Activated gamma-delta T cell treated with Interleukin-2 at 50 U/mL for 16 hours (primary cell): ENCODE measurements at regions not wholly inside any gene's neighbourhood (a gene's known extent, or its start where the extent isn't known, plus 50 kb on each side); places are given as distances from the start of the nearest gene placed in this dataset.

Experiments used
- DNase-seq: peaks from one replicate; pipeline ENCODE4 v3.0.0-alpha.2; 2020

GRCh38 chr9:89655990-89656657, 51.3 kb downstream of the GADD45G start:
- DNase-seq = no peak

- no peak for DNase-seq
These were observed 52.5 kb downstream of the GADD45G start for GRCh38 chr9:89657295-89657694.

DNA sequence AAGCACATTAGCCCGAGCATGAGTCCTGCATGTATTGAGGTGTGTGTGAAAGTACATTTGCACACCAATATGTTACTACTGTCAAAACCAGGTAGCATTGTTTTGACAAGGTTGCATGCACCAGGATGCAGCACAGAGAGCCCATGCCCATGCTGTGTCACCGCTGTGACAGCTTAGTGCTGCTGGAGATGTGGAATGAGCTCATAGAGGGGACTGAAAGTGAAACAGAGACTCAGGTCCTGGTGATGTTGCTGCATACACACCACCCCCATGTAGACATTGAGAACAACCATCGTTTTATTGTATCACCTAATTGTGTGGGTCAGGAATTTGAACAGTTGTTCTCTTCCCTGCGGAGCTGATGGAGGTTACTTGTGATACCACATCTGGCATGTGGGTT, 53.0 kb downstream of the GADD45G start:
- no peak for DNase-seq

- DNase-seq = no peak
These were observed 53.6 kb downstream of the GADD45G start for GRCh38 chr9:89658401-89658800.

- no peak for DNase-seq
These were observed 54.1 kb downstream of the GADD45G start for GRCh38 chr9:89658931-89659330.

DNA sequence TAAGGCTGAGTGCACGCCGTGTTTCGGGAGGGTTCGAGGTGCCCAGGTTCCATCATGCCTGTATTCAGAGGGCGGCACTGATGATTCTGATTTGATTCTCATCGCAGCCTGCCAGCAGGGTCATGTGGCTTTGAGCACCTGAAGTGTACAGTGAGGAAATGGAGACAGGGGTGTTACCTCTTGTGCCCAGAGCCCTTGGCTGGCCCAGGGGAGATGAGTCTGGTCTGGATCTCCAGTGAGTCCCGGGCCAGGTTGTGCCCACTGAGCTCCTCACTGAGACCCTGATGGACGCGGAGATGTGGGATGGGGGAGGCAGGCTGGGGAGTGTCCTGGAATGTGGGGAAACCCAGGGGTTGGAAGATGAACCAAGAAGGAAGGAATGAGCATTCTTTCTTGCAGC, 54.7 kb downstream of the GADD45G start:
- DNase-seq = no peak

- DNase-seq = no peak
These were observed 55.3 kb downstream of the GADD45G start for GRCh38 chr9:89659891-89660685.

DNA sequence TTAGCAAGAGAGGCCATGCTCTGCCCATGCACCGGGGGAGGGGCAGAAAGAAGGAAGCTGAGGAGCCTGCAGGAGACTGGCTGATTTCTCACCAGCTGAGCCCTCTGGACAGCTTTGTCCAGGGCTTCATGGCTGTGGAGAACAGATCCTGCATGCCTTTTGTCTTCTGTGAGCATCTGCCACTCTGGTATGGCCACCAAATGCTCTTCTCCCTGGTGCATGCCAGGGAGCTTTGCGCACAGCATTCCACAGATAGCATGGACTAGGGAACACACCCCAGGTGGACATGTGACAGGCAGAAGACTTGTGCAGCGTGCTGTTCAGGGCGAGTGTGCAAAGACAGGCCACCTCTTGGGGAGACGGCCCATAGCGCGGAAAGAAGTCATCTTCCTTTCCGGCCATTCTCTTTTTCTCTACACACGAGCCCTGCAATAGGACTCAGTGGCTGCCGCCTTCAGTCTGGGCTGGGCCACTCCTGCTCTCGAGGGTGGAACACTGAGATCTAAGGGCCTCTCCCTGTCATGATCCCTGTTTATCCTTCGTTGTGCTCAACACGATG, 56.7 kb downstream of the GADD45G start:
- no peak for DNase-seq

- no peak for DNase-seq
These were observed 57.3 kb downstream of the GADD45G start for GRCh38 chr9:89661956-89662717.

DNA sequence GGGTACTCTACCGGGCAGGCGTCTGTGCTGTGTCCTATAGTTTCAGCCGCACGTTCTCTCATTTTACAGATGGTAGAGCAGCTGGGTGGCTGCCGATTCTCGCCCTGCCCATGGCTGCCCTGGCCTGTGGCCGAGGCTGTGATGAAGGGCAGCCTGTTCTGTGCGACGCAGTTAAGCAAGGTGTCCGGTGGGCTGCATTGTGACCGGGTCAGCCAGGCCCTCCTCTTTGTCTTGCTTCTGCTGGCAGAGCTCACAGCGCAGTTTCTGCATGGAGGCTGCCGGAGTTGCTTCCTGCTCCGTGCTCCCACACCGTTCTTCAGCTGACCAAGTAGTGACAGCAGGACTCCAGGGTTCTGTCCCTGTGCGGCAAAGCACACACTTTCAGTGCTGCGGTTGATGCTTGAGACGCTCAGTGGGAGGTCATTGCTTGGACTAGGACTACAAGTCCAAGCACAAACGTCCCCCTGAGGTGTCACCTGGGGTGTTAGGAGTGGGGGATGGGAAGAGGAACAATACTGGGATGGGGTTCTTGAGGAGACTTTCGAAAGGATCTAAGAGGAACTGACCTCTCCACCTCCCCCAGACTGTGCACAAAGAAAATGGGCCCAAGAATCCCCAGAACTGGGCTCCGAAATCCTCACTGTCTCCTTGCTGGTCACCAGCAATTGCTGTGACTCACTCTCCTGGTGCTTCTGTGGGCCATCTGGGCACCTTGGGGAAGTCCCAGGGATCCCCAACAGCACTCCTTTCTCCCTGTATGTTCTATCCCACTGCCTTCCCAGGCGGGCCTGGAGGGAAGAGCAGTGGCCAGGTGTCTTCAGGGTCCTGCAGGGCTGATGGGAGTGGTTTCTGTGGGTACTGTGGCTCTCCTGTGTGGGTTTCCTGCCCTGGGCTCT, 58.2 kb downstream of the GADD45G start:
- DNase-seq = no peak

DNA sequence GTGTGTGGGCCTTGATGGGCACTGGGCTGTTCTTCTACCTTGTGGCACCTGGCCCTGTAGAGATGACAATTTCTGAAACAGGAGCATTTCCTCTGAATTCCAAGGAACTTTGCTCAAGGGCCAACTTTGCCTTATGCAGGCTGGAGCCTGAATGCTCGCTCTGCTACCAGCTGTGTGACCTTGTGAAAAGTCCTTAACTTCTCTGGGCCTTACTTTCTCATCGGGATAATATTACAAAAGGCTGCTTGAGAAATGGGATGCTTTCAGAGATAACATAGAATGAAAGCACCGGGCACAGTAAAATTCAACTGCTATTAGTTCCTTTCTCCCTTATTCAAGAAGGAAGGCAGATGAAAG, 58.8 kb downstream of the GADD45G start:
- no peak for DNase-seq

DNA sequence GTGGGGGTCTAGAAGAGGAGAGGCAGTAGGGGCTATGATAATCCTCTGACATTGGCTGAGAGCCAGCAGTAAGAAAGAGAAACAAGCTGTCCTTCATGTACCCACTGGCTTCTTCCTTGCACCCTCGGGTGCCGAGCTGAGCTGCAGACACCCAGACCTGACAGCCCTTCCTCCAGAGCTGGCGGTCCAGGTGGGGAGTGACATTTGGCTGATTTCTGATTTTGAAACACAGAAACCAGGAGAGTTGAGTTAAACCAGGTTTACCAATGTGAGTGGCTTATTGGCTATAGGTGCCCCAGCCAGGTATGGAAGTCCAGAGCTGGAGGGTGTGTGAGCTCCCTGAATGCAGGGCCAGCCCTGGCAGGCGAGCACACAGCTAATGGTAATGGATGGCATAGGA, 59.2 kb downstream of the GADD45G start:
- DNase-seq = no peak

DNA sequence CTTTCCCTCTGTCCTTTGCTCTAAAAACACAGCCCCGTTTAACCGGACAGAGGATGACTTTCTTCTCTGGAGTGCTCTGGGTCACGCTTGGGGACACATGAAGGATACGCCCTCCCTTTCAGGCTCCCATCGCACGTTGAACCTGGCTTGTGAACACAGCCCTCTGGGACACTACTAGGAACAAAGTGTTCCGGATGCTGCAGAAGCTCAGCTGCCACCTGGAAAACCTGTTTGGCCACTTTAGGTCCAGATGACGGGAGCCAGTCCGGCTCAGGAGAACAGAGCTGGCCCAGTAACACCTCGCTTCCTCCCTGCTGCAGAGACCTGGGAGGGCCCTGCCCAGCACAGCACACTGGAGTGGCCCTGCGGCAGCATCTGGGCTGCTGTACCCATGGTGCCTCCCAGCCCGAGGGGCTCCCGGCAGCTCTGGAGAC, 60.1 kb downstream of the GADD45G start:
- no peak for DNase-seq

- no peak for DNase-seq
These were observed 61.6 kb downstream of the GADD45G start for GRCh38 chr9:89666364-89666763.

- DNase-seq = no peak
These were observed 62.1 kb downstream of the GADD45G start for GRCh38 chr9:89666950-89667349.

DNA sequence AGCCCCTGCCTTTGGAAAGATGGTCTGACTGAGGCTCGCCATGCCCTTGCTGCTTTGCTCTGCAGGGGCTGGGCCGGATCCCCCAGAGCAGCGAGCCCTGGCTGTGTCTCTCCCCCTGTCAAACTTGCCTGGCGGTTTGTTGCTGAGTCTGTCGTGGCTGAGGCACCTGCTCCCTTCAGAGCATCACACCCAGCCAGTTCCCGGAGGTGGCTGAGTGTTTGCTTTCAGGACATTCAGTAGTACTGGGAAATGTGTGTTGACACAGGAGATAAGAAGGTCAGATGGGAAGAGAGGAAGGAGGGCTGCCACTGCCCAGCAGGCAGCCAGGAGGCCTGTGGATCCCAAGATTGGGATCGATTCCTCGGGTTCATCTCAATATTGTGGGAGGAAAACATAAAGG, 62.9 kb downstream of the GADD45G start:
- no peak for DNase-seq

GRCh38 chr9:89668216-89668865, 63.5 kb downstream of the GADD45G start:
- no peak for DNase-seq

- no peak for DNase-seq
These were observed 64.0 kb downstream of the GADD45G start for GRCh38 chr9:89668866-89669246.

- no peak for DNase-seq
These were observed 64.6 kb downstream of the GADD45G start for GRCh38 chr9:89669361-89669842.

DNA sequence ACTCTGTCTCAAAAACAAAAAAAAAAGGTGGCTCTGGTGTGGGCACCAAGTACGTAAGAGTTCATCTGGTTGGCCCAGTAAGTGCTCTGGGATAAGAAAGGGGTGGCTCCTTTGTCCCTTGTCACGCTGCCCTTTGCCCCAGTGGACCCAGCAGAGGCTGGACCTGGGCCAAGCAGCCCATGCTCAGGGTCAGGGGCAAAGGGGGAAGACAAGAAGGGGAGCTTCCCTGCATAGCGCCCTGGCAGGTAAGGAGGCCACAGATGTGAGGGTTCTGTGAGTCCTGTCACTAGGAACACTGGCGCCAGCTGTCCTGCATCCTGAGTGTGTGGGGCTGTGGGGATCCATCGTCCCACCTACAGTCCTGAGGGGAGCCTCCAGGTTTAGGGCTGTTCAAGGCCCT, 65.3 kb downstream of the GADD45G start:
- DNase-seq = no peak

DNA sequence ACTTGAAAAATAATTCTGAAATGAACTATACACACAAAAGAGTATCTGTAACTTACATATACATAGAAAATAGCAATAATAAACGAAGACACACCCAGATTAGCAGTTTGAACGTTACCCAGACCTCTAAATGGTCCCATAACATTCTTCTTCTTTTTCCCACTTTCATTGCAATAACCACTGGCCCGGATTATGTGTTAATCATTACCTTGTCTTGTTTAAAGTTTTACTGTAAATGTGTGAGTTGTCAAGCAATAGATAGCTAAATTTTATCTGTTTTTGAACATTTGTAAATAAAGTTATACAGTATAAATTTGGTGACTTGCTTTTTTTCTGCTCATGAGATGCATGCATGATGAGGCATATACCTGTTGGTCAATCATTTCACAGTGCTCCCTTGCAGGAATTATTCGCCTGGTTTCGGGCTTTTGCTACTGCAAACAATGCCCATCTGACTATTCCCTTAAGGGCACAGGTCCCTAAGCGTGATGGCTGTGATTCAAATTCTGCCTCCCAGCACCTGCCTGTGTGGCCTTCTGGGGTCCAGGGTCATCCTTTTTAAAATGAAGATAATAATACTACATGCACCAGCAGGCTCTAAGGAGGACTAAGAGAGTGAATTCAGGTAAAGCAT, 66.1 kb downstream of the GADD45G start:
- DNase-seq = no peak
